ENCODE measurements at regions not wholly inside any gene's neighbourhood (a gene's known extent, or its start where the extent isn't known, plus 50 kb on each side); places are given as distances from the start of the nearest gene placed in this dataset.
"Not testable (repeated sequence)": the region's sequence is repeated elsewhere in the genome, so short reads cannot be mapped to it uniquely, and the experiment has no call there.

DNA sequence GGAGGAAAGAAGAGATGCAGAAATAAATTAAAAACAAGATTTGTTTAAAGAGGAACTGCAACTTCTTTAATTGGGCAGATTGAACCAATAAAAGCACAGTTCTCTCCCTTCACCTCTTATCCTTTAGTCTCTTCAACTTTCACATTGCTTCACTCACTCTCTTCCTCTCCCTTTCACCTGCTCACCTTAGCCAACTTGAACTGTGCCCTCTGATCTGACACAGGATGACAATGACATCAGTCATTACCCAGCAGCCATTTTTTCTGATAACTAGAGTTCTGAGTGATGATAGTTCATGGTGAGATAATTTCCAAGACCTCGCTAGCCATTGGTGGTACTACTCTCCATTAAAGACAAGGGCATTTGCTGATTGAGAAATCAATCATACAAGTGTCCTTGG, 134.9 kb upstream of the NBPF26 start:
- not testable (repeated sequence) for TF ChIP-seq POLR2AphosphoS5 (IDR thresholded peaks at IDR 0.05; ENCODE audit: borderline replicate concordance, low read depth, low read length); EZH2 (IDR thresholded peaks at IDR 0.05); FOXP2 (optimal IDR thresholded peaks at IDR 0.05; ENCODE audit: control extremely low read depth, extremely low read length, insufficient read depth)
